CMK (cell line): ENCODE measurements at regions not wholly inside any gene's neighbourhood (a gene's known extent, or its start where the extent isn't known, plus 50 kb on each side); places are given as distances from the start of the nearest gene placed in this dataset.
"Not testable (repeated sequence)": the region's sequence is repeated elsewhere in the genome, so short reads cannot be mapped to it uniquely, and the experiment has no call there.

ENCODE experiments used
- DNase-seq: peaks from one replicate; pipeline ENCODE4 v3.0.0-alpha.2; 2010; ENCODE audit warnings: low read depth

DNA sequence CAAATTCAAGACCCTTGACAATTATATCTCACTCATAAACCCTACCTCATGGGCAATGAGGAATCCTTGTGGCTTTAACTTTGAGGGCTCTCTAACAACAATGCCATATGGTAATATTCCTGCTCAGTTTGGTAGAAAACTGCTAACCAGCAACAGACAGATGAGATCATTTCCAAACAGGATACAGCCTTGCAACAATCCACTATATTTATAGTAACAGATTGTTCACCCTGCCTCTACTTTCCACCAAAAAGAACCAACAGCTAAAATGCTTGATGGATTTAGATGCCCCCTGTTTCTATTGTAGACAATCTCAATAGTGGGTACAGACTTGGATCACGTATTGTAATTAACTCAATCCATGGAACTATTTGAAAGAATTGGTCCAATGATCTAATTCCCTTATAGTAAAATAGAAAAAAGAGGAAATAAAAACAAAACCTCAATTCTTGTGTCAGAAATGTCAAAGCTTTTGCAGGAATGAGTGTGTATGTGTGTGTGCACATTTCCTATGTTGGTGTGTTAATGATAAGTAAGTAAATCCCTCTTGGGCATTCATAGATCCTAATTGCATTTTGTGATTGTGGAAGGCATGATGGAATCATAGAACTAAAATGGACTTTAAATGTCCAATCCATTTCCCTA lies 100.0 kb upstream of the EDEM3 start:
- no peak for DNase-seq

DNA sequence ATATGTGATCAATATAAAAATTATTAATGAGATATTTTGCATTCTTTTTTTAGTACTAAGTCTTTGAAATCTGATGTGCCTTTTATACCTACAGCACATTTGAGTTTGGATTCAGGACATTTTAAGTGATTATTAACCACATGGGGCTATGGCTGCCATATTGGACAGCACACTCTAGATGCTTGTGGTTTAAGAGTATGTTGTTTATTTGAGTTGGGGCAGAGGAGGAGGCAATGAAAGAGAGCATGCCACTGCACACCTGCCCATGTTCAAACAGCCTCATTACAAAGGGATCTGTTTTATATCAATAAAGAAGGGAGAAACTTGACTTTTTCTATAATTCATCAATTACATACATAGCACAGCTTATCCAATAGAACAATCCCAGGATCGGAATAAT lies 99.4 kb upstream of the EDEM3 start:
- no peak for DNase-seq

DNA sequence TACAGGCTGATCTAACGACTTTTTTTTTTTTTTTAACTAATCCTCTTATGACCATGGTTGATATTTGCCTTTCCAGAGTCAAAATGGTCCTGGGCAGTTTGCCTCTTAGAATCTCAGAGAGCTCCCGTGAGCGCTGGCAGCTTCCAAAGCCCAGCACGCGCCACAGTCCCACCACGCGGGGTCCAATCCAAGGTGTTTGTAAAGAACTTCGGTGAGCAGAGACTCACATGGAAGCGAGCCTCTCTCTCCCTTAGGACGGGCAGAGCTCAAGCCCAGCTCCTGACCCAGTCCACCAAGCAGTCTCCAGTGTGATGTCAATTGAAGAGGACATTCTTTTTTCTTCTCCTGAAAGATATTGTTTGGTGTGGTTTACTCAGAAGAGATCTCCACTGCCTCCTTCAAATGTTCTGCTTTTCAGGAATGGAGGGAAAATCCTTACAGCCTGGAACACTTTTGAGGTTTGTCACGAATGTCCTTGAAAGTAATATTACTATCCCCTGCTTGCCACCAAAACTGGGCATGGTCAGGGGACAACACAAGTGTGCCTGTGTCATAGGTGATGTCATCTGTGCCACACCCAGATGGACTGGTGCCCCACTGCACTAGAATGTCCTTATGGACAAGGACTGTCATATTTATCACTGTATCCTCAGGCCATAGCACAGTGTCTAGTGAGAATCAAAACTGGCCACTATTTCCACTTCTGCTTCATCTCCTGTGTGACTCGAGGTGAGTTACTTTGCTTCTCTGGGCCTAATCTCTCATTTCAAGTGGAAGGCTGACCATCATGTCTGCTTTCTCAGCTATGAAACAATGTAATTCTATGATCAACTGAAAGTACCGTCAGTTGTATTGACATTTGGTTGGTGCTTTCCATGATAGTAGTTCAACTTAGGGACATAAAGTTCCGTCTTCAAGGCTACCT lies 97.4 kb upstream of the EDEM3 start:
- DNase-seq, result no peak

DNA sequence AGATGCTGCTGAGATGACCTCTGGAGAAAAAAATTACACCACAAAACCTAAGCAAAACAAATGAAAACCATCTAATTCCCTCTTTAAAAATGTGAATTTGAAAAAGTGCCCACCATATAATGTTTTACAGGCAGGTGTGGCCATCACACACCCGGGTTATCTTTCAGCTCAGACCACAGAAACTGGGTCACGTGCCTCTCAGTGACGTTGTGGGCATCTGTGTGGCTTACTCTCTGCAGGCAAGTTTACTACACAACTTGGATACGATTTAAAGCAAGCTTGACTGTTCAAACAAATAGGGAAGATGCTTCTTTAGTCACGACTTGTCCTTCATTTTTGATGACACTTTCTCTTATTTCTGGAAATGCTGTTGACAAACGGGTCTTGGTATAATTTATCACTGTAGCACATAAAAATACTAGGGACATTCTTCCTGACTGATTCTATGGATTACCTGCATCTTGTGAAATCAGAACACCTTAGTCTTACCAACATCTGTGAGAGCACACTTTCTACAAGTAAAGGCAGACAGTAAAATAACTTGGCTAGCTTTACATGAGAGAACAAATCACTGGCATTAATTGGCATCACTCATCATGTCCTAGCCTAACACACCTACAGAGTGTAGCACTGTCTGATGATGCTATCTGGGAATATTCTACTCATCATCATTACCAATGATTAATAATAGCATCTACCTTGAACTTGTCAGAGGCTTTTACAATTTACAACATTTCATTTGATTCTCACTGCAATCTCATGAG lies 89.3 kb upstream of the EDEM3 start:
- DNase-seq, result peak; percentile 15

DNA sequence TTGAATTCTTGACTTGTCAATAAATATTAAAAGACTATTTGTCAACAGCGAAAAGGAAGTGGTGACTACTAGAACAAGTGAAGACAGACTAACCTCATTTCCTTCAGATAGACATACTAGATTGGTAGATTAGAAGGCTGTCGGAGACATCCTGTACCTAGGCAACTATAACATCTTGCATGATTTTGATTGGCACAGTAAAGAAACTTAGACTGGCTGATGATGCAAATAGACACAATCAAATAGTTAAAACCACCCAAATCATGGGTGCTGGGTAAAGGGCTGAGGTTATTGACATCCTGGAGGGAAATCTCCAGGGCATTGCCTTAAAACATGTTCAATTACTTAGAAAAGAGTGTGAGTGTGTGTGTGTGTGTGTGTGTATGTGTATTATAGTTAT lies 85.9 kb upstream of the EDEM3 start:
- DNase-seq, result no peak

DNA sequence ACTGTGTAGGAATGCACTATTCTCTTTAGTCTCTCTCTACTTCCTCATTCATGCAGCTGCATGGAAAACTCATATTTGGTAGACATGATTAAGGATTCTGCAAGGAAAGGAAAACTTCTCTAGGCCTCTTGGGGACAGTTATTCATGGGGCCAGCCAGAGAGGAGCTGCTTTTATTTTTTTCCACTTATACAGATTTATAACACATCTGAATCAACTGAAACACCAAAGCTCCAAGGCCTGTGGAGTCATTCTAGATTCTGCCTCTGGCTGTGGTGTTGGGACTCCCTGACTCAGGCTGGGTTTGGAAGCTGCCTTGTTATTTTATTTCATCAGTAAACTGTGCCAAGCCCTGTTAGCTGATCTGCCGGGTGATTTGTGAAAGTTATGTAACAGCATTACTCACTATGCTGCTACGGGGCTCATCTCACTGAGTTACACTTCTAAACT lies 83.9 kb upstream of the EDEM3 start:
- no peak for DNase-seq

DNA sequence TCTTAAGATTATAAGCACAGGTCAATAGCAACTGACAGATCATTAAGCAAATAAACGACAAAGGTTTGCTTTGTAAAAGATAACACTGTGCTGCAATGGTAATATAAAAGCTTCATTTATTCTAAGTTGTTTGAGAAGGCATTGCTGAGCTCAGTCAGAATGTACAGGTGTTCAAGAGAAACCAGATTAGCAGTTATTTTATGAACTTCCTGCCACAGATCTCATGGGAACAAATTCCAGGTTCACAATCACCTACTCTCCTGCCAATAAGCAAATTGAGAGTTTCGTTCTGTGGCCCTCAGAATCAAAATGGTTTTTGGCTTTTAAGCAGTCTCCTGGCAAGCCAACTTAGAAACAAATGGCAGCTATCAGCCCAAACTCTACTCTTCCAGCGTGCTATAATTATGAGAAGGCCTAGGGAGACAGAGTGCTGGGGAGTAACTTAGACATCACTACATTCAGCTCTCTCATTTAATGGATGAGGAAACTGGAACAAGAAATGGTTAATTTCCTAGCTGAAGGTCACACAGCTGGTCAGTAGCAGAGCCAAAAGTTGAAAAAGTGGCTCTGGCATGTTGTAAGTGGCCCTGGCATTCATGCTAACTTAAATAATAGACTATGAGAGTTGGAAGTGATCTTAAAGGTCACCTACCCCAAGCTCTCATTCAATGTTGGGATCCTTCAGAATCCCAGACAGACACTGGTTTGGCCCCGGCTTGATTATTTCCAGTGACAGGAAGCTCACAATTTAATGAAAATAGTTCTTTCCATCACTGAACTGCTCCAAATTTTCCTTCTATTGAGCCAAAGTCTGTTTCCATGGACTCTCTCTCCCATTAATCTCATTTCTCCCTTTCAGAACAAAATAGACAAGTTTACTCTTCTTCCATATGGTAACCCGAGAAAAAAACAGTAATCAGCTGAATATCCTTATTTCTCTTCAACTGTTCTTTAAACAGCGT lies 82.6 kb upstream of the EDEM3 start:
- DNase-seq, result no peak

DNA sequence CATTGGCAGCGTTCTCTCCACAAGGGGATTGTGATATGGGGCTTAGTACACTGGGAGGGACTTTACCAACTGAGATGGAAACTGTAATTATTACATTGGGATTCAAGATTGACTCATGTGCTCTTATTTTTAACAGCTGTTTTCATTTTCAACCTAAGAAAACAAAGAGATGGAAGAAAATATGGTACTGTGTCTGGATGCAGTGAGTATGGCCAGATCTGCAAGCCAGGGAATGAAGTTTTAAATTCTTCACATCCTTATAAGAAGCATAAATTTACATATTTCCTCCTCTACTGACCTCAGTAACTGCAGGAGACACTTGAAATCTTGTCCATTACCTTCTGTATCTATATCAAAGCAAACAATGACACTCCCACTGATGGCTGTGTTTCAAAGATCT lies 81.5 kb upstream of the EDEM3 start:
- DNase-seq, result no peak

DNA sequence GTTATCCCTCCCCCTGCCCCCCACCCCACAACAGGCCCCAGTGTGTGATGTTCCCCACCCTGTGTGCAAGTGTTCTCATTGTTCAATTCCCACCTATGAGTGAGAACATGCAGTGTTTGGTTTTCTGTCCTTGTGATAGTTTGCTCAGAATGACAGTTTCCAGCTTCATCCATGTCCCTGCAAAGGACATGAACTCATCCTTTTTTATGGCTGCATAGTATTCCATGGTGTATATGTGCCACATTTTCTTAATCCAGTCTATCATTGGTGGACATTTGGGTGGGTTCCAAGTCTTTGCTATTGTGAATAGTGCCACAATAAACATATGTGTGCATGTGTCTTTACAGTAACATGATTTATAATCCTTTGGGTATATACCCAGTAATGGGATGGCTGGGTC lies 79.3 kb upstream of the EDEM3 start:
- not testable (repeated sequence) for DNase-seq

DNA sequence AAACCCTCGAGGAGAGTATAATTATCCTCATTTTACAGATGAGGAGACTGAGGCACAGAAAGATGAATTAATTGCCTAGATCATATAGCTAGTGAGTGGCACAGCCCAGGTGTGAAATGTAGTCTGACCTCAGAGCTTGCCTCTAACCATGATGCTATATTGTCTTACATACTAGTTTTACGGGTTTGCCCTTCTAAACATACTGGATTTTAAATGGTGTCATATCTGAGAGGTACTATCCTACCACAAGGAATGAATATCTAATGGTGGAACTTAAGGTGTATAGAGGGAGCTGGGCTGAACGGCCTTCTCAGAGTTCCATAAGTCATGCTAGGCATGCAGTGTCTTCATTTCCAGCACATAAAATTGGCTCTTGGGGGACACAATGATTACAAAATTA lies 77.9 kb upstream of the EDEM3 start:
- no peak for DNase-seq

DNA sequence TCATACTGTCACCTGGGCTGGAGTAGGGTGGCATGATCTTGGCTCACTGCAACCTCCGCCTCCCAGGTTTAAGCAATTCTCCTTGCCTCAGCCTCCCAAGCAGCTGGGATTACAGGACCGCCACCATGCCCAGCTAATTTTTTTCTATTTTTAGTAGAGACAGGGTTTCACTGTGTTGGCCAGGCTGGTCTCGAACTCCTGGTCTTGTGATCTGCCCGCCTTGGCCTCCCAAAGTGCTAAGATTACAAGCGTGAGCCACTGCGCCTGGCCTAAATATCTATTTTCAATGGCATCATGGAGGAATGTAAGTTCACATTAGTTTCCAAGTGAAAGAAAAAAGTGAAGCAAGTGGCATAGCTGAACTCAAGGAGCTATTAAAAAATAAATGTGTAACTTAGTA lies 74.8 kb upstream of the EDEM3 start:
- DNase-seq, result not testable (repeated sequence)

DNA sequence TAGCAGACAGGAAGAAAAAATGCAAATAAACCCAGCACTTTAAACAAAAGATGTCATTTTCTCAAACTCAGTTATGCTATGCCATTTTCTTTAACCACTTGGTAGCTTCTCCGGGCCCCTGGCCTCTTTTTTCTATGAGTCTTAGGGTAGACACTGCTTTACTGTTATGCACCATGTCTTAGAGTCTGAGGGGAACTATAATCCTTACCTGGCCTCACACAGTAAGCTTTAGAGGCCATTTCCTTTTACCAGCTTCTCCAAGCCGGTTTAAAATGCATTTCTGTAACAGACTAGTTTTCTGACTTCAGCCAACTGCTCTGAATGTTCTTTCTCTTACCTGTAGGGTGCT lies 73.7 kb upstream of the EDEM3 start:
- no peak for DNase-seq

DNA sequence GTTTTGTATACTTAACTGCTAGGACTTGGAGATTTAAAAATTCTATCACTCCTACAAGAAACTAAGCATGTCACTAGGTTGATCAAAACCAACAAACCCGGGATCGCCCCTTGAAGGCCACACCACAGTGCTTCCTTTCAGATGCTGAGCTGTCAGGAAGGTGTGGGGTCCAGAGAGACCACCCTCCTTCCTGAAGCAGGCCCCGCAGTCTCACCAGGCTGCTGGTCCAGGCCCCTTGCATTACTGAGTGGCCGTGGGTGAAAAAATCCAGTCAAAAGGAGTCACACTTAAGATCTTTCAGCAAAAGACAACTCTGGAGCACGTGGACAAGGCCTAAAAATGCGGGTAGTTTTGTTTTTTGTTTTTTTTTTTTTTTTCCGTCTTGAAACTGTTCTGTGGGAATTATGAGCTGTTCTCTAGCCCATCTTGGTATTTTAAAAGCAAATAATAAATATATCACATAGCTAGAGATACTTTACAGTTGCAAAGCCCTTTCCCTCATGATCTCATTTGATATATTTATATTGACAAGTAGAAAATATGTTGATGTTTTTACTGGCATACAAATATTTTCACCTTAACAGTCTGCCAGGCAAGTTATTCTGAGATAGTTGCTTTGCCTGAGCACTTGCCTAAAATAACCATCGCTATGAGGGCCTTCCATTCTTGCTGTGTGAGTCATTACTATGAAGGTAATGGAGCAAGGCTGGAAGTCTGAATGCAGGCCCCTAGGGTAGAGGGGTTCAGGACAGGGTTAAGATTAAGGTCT lies 73.1 kb upstream of the EDEM3 start:
- DNase-seq, result no peak

DNA sequence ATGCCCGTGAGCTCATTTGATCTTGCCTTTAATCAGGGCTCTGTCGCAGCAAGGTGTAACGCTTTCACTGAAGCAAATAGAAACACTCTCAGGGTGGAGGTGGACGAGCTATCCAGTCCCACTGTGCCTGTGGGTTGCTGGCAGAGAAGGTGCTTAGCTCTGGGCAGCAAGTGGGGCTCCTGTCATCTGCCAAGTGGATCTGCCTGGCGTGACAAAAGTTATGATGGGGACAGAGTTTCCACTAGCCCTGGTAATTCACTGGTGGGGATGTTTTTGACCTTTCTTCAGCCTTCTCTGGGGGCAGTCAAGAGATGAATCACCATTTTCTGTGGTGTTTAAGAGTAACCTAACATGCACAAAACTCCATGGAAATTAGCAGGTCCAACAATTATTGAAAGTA lies 71.3 kb upstream of the EDEM3 start:
- DNase-seq, result no peak

DNA sequence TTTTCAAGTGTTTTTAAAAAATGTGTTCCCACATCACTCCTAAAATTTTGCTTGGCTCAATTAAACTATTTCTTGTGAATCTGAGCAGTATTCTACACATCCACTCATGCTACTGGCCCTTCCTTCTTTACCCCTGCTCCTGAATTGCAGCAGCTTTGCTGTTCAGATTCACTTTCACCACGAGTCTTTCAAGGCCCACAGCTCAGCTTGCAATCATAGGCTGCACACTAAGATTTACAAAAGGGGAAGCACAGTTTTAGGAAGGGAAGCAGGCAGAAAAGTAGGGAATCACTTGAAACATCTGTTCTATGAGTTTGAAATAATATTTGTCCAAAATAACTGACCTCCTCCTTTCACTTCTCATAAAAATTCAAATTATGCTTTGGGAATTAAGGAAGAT lies 70.9 kb upstream of the EDEM3 start:
- no peak for DNase-seq

DNA sequence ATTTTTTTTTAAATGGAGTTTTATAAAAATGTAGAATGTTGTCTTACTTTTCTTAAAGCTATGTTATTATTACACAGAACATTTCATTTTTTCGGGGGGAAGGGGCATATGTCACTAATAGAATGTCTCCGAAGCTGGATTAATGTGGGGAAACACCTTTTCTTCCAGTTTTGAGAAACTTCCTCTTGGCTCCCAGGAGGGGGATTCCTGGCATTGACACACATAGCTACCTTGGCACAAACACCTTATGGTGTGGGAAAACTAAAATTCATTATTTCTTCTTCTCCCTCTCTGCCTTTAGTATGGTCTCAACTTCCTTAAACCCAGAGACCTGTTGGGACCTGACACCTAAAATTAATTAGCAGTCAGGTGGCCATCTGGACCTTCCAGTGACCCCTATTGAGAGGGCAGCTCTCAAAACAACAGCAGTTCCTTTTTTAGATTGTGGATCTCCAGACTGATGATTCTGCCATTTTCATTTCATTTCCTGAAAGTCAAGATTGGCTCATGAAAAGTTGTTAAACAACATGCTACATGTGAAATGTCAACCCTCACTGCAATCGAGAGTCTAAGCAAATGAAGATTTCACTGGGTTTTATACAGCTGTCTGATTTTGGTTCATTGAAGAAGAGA lies 70.1 kb upstream of the EDEM3 start:
- no peak for DNase-seq

DNA sequence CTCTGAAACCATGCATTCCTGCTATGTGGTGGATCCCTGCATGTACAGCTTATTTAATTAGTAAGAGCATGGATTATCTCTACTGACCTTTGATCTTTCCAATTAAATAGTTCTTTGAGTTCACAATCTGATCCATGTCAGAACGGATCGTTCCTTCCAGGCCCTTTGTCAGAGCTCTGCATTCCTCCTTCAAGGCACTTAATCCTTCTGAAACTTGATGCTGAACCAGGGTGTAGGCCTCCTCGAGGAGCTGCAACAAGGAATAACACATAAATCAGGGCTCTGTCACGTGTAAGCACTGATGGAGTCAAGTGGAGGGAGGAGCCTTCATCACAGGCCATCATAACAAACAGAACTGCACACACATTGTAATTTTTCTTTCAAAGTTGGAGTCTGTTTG lies 68.4 kb upstream of the EDEM3 start:
- no peak for DNase-seq

DNA sequence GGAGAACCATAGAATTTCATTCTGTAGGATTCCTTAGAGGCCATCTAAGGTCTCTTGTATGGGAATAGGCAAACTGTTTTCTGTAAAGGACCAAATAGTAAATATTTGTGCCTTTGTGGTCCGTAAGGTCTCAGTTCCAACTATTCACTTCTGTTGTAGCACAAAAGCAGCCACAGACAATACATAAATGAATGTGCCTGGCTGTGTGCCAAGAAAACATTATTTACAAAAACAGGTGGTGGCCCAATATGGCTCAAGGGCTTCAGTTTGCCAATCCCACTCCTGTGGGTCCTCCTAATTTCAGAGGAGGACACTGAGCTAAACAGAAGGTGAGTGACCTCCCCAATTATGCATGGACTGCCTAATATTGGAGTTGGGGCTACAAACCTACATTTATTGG lies 67.6 kb upstream of the EDEM3 start:
- no peak for DNase-seq

DNA sequence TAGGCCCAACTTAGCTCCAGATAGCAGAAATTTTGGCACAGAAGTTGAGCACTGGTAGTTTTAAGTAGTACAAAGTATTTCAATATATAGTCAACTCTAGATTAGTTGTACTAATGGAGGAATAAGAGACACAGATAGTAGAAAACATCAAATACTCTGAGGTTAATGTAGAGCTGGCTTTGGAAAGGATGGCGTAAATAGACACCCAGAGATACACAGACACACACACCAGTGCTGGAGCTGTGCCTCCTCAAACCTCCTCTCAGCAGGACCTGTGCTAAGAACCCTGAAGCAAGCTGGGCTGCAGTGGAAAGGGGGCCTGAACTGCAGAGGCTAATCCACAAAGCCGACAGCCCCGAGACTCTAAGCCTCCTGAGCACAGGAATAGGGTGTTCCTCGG lies 67.0 kb upstream of the EDEM3 start:
- no peak for DNase-seq

DNA sequence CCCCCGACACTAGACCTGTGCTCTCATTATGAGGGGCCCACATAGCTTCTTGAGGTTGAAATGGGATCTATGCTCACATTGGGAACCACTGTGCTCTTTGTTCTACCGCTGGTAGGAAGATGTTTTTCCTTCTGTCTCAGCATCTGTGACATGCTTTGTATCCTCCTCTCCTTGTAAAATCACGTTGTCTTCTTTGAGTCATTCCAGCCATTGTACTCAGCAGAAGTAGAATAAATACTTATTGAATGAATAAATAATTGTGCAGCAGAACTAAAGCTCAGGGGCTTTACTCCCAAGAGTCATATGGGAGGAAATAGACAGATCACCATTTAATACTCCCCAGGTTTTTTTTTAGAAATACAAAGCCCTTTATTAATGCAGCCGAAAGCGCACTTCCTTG lies 66.3 kb upstream of the EDEM3 start:
- no peak for DNase-seq
